GM12878 (cell line): ENCODE measurements at regions not wholly inside any gene's neighbourhood (a gene's known extent, or its start where the extent isn't known, plus 50 kb on each side); places are given as distances from the start of the nearest gene placed in this dataset.

Experiments used
- ATAC-seq: fragments of 200-7000 bp; cut with Tn5 transposase; 3 replicates; pipeline ENCODE4 v1.9.1; 2020; ENCODE audit warnings: mild to moderate bottlenecking, moderate library complexity
- BruUV-seq: library from RNA; stranded (reverse); fragments of 400-500 nt; replicated peaks from 2 replicates; lab custom pipeline; 2021; lab: Mats Ljungman, UMichigan
- CTCF ChIA-PET: fragments of 300-600 bp; sonication (Branson Sonifier 250); formaldehyde crosslinking; extraction: SDS; loops from one replicate; lab custom pipeline; 2021; ENCODE audit warnings: inconsistent platforms; lab: Yijun Ruan, JAX
- POLR2A ChIA-PET: fragments of 350-600 bp; formaldehyde crosslinking; extraction: SDS; loops from one replicate; lab custom pipeline; 2021; ENCODE audit warnings: inconsistent platforms; lab: Charles Lee
- RAD21 ChIA-PET: fragments of 300-600 bp; sonication (Branson Sonifier 250); formaldehyde crosslinking; loops from one replicate; lab custom pipeline; 2023; ENCODE audit warnings: antibody characterized with exemption; ENCODE audit not compliant: unreplicated experiment; lab: Charles Lee
- SMC1A ChIA-PET: fragments of 300-600 bp; sonication (Branson Sonifier 250); formaldehyde crosslinking; loops from one replicate; lab custom pipeline; 2023; ENCODE audit not compliant: unreplicated experiment, uncharacterized antibody; lab: Charles Lee
- DNase-seq: peaks from one replicate; pipeline ENCODE4 v3.0.0-alpha.2; 2011; ENCODE audit warnings: low read depth, low spot score
- FAIRE-seq: peaks from 3 replicates; lab custom pipeline; 2011; peaks lifted over from hg19 to GRCh38; lab: Jason Lieb, UNC
- H2AFZ ChIP-seq: 2 replicates; pipeline ENCODE4 v1.6.0; 2011; ENCODE audit warnings: low read depth, low read length, control low read depth; ENCODE audit not compliant: control insufficient read depth
- H3K27ac ChIP-seq: 2 replicates; pipeline ENCODE4 v1.5.1; 2011; ENCODE audit warnings: control low read depth; ENCODE audit not compliant: control insufficient read depth, insufficient read depth
- H3K27me3 ChIP-seq, 2 experiments: replicated peaks in 1 of 2; 2 replicates each; pipeline versions ENCODE4 v1.6.0 to v1.6.1; 2011; ENCODE audit warnings: low read length in 1 of 2; ENCODE audit not compliant: control insufficient read depth in 2 of 2, insufficient read depth in 2 of 2
- H3K36me3 ChIP-seq, 2 experiments: 2 replicates each; pipeline ENCODE4 v1.5.1; 2011; ENCODE audit warnings: low read length in 1 of 2; ENCODE audit not compliant: control insufficient read depth in 2 of 2, insufficient read depth in 2 of 2
- H3K4me1 ChIP-seq: 2 replicates; pipeline ENCODE4 v1.6.1; 2011; ENCODE audit warnings: mild to moderate bottlenecking, low read length, moderate library complexity, mixed read lengths; ENCODE audit not compliant: control insufficient read depth, insufficient read depth
- H3K4me2 ChIP-seq: 2 replicates; pipeline ENCODE4 v1.6.0; 2011; ENCODE audit warnings: control low read depth; ENCODE audit not compliant: control insufficient read depth, insufficient read depth
- H3K4me3 ChIP-seq: fragments of 200-600 bp; sonication (generic); 2 replicates; pipeline ENCODE4 v1.5.1; 2016
- H3K79me2 ChIP-seq: 2 replicates; pipeline ENCODE4 v1.6.0; 2011; ENCODE audit warnings: low read length; ENCODE audit not compliant: control insufficient read depth, insufficient read depth
- H3K9ac ChIP-seq: 2 replicates; pipeline ENCODE4 v1.8.0; 2011; ENCODE audit warnings: low read length, control low read depth, mixed read lengths; ENCODE audit not compliant: control insufficient read depth, insufficient read depth
- H3K9me3 ChIP-seq: replicated peaks from 3 replicates; pipeline ENCODE4 v1.5.1; 2011; ENCODE audit warnings: mild to moderate bottlenecking, low read length; ENCODE audit not compliant: control insufficient read depth, insufficient read depth
- H4K20me1 ChIP-seq: 2 replicates; pipeline ENCODE4 v1.6.0; 2011; ENCODE audit not compliant: control insufficient read depth, insufficient read depth
- BCL11A ChIP-seq: IDR thresholded peaks from 2 replicates; pipeline ENCODE4 v1.6.1; 2011; ENCODE audit warnings: low read depth, low read length
- CHD1 ChIP-seq: IDR thresholded peaks from 2 replicates; pipeline ENCODE4 v1.6.1; 2012; ENCODE audit warnings: low read depth, low read length, improper control_type of control experiment
- CHD4 ChIP-seq: fragments of 200-600 bp; sonication (generic); IDR thresholded peaks from 2 replicates; pipeline ENCODE4 v1.6.1; 2016; ENCODE audit warnings: mild to moderate bottlenecking
- IKZF1 ChIP-seq: fragments of 450-650 bp; conservative IDR thresholded peaks from 2 replicates; pipeline ENCODE4 v1.6.1; 2017; ENCODE audit warnings: antibody characterized with exemption, mild to moderate bottlenecking
- MXI1 ChIP-seq: fragments of 150-350 bp; IDR thresholded peaks from 2 replicates; pipeline ENCODE4 v1.6.1; 2011; ENCODE audit warnings: low read depth, mild to moderate bottlenecking, inconsistent platforms, low read length, improper control_type of control experiment
- RCOR1 ChIP-seq: conservative IDR thresholded peaks from 2 replicates; pipeline ENCODE4 v1.6.1; 2012; ENCODE audit warnings: low read depth, low read length, improper control_type of control experiment
- RELA ChIP-seq: fragments of 450-650 bp; IDR thresholded peaks from 2 replicates; pipeline ENCODE4 v1.8.0; 2014; ENCODE audit warnings: borderline replicate concordance; ENCODE audit not compliant: partially characterized antibody
- SIX5 ChIP-seq: IDR thresholded peaks from 2 replicates; pipeline ENCODE4 v1.6.1; 2011; ENCODE audit warnings: mild to moderate bottlenecking, low read depth, low read length, moderate library complexity; ENCODE audit not compliant: severe bottlenecking
- YBX1 ChIP-seq: fragments of 450-650 bp; IDR thresholded peaks from 2 replicates; pipeline ENCODE4 v1.6.1; 2016; ENCODE audit warnings: antibody characterized with exemption
- ZNF217 ChIP-seq: fragments of 450-650 bp; IDR thresholded peaks from 2 replicates; pipeline ENCODE4 v1.6.1; 2017; ENCODE audit warnings: antibody characterized with exemption, mild to moderate bottlenecking
- whole genome bisulfite sequencing: methylation state at CpG from one replicate; pipeline ENCODE4 v1.1.6; 2016; ENCODE audit warnings: low lambda C conversion rate; ENCODE audit not compliant: insufficient replicate concordance, insufficient coverage; ENCODE audit errors: missing lambda C conversion rate; 5-methylcytosine and 5-hydroxymethylcytosine counted together
- in situ Hi-C: fragments of 300-500 bp; cut with MboI; formaldehyde crosslinking; loops from 9 replicates; pipeline ENCODE4 v1.14.3; 2018; ENCODE audit warnings: mixed read lengths
- intact Hi-C: fragments of 100-400 bp; cut with micrococcal nuclease; formaldehyde crosslinking; loops from one replicate; pipeline ENCODE4 v1.14.2; 2022; ENCODE audit not compliant: unreplicated experiment
- TF ChIP-seq, protein P1 (sequence below): fragments of 450-650 bp; IDR thresholded peaks from 2 replicates; pipeline ENCODE4 v1.6.1; 2018; ENCODE audit warnings: borderline replicate concordance, mild to moderate bottlenecking; ENCODE audit not compliant: partially characterized antibody
- TF ChIP-seq, protein P2 (sequence below): fragments of 450-650 bp; IDR thresholded peaks from 2 replicates; pipeline ENCODE4 v1.6.1; 2016; ENCODE audit warnings: mild to moderate bottlenecking
- TF ChIP-seq, protein P3 (sequence below): fragments of 450-650 bp; formaldehyde crosslinking; IDR thresholded peaks from 2 replicates; pipeline ENCODE4 v1.5.0; 2022; ENCODE audit warnings: mild to moderate bottlenecking, missing genetic modification characterization

DNA sequence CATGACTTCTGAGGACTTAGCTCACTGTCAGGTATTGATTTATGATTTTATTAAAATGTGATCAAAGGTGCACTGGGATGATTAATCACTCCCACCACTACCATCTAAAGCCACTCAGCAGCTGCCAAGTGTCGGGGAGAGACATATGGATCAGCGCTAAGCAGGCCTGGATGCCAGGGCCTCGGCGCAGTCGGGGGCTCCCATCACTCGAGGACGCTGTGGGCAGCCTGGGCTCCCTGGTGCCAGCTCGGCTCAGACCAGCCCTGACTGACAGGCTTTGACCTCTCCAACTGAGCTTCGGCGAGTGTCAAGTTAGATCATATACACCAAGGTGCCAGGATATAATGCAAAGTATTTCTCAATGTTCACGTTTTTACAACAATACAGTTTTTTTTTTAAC is 267.7 kb downstream of the ACTR3B start:
- FAIRE-seq = no peak
- Histone ChIP-seq H3K4me1 (no peaks in the 10 kb centered on the region), H3K4me2 (no peak overlapping the region), H3K9me3 (no peaks in the 10 kb centered on the region), H3K79me2 (no peaks in the 10 kb centered on the region), H3K27ac (no peak overlapping the region), H3K4me3 (no peak overlapping the region), H3K36me3 (no peaks in the 10 kb centered on the region), H3K9ac (no peak overlapping the region), H3K27me3 (no peaks in the 10 kb centered on the region), H4K20me1 (no peaks in the 10 kb centered on the region), H2AFZ (no peak overlapping the region)
- no peak for TF ChIP-seq RELA
- TF ChIP-seq ZNF217 = no peak
- TF ChIP-seq YBX1 = no peak
- TF ChIP-seq IKZF1 = no peak
- TF ChIP-seq BCL11A = no peak
- TF ChIP-seq, protein P1, sequence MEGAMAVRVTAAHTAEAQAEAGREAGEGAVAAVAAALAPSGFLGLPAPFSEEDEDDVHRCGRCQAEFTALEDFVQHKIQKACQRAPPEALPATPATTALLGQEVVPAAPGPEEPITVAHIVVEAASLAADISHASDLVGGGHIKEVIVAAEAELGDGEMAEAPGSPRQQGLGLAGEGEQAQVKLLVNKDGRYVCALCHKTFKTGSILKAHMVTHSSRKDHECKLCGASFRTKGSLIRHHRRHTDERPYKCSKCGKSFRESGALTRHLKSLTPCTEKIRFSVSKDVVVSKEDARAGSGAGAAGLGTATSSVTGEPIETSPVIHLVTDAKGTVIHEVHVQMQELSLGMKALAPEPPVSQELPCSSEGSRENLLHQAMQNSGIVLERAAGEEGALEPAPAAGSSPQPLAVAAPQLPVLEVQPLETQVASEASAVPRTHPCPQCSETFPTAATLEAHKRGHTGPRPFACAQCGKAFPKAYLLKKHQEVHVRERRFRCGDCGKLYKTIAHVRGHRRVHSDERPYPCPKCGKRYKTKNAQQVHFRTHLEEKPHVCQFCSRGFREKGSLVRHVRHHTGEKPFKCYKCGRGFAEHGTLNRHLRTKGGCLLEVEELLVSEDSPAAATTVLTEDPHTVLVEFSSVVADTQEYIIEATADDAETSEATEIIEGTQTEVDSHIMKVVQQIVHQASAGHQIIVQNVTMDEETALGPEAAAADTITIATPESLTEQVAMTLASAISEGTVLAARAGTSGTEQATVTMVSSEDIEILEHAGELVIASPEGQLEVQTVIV = no peak
- TF ChIP-seq CHD4 = no peak
- TF ChIP-seq SIX5 = no peak
- TF ChIP-seq, protein P2, sequence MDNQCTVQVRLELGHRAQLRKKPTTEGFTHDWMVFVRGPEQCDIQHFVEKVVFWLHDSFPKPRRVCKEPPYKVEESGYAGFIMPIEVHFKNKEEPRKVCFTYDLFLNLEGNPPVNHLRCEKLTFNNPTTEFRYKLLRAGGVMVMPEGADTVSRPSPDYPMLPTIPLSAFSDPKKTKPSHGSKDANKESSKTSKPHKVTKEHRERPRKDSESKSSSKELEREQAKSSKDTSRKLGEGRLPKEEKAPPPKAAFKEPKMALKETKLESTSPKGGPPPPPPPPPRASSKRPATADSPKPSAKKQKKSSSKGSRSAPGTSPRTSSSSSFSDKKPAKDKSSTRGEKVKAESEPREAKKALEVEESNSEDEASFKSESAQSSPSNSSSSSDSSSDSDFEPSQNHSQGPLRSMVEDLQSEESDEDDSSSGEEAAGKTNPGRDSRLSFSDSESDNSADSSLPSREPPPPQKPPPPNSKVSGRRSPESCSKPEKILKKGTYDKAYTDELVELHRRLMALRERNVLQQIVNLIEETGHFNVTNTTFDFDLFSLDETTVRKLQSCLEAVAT = no peak
- TF ChIP-seq MXI1 = no peak
- TF ChIP-seq, protein P3, sequence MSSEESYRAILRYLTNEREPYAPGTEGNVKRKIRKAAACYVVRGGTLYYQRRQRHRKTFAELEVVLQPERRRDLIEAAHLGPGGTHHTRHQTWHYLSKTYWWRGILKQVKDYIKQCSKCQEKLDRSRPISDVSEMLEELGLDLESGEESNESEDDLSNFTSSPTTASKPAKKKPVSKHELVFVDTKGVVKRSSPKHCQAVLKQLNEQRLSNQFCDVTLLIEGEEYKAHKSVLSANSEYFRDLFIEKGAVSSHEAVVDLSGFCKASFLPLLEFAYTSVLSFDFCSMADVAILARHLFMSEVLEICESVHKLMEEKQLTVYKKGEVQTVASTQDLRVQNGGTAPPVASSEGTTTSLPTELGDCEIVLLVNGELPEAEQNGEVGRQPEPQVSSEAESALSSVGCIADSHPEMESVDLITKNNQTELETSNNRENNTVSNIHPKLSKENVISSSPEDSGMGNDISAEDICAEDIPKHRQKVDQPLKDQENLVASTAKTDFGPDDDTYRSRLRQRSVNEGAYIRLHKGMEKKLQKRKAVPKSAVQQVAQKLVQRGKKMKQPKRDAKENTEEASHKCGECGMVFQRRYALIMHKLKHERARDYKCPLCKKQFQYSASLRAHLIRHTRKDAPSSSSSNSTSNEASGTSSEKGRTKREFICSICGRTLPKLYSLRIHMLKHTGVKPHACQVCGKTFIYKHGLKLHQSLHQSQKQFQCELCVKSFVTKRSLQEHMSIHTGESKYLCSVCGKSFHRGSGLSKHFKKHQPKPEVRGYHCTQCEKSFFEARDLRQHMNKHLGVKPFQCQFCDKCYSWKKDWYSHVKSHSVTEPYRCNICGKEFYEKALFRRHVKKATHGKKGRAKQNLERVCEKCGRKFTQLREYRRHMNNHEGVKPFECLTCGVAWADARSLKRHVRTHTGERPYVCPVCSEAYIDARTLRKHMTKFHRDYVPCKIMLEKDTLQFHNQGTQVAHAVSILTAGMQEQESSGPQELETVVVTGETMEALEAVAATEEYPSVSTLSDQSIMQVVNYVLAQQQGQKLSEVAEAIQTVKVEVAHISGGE = no peak
- TF ChIP-seq CHD1 = no peak
- no peak for TF ChIP-seq RCOR1
- ChIA-PET RAD21 (no interaction called here), POLR2A (no interaction called here), CTCF (no interaction called here), SMC1A (no interaction called here)
- no peak for DNase-seq
- no peak for ATAC-seq
- intact Hi-C loops = no loop called here
- in situ Hi-C loops = no loop called here
- BruUV-seq = no TSS peak
- WGBS = 35% methylated on average over 11 of the region's 11 CpGs
